Esophagus muscularis mucosa (tissue), 3 donors: ENCODE measurements at regions not wholly inside any gene's neighbourhood (a gene's known extent, or its start where the extent isn't known, plus 50 kb on each side); places are given as distances from the start of the nearest gene placed in this dataset.
"Not testable (repeated sequence)": the region's sequence is repeated elsewhere in the genome, so short reads cannot be mapped to it uniquely, and the experiment has no call there.

ENCODE experiments used
- CTCF ChIP-seq, 3 experiments: fragments of 200-600 bp in 2 of 3; fragments of 450-650 bp in 1 of 3; sonication (generic) in 2 of 3; IDR thresholded peaks; one replicate each; pipeline ENCODE4 v1.5.1; 2017 to 2019; ENCODE audit warnings: antibody characterized with exemption in 3 of 3, mild to moderate bottlenecking in 2 of 3, moderate library complexity in 1 of 3
- POLR2A ChIP-seq: fragments of 450-650 bp; IDR thresholded peaks from one replicate; pipeline ENCODE4 v1.6.1; 2017; ENCODE audit warnings: antibody characterized with exemption, moderate library complexity, mild to moderate bottlenecking, low read depth
- POLR2AphosphoS5 ChIP-seq, 2 donors: sonication (generic); formaldehyde crosslinking; IDR thresholded peaks; one replicate each; pipeline ENCODE4 v1.6.1; 2017; ENCODE audit warnings: antibody characterized with exemption in 2 of 2

- not testable (repeated sequence) for TF ChIP-seq CTCF (IDR thresholded peaks at IDR 0.05); POLR2A; POLR2AphosphoS5 (IDR thresholded peaks at IDR 0.05)
Observed at GRCh38 chr6:154639196-154639595, 94.0 kb upstream of the SCAF8 start.
